ENCODE measurements at regions not wholly inside any gene's neighbourhood (a gene's known extent, or its start where the extent isn't known, plus 50 kb on each side); places are given as distances from the start of the nearest gene placed in this dataset.

DNA sequence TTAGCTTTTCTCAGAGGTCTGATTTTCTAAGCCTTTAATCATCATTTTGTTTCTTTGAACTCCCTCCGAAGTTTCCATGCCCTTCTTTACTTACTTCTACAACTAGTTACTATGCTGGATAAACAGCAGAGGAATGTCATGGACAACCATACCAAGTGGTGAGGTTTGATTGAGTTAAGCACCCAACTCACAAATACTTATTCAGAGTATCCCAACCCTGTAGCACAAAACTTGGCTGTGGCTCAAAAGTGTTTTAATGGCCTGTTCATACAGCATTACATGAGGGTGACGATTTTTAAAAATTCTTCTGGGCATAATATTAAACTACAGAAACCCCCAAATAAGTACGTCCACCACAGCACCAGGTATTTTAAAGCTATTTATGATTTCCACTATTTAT lies 946.8 kb upstream of the SOX9 start:
- Histone ChIP-seq H3K4me3 (ENCODE audit: low read length in 3 of 3) (no peak overlapping the region), H3K9ac (ENCODE audit: low read length in 3 of 3) (no peak overlapping the region), H3K9me3 (ENCODE audit: control insufficient read depth in 2 of 3, insufficient read depth in 1 of 3, low read length in 3 of 3) (no peaks in the 10 kb centered on the region), H3K4me1 (ENCODE audit: control insufficient read depth in 2 of 3, insufficient read depth in 2 of 3, low read depth in 1 of 3, low read length in 3 of 3) (no peaks in the 10 kb centered on the region), H3K27me3 (ENCODE audit: control insufficient read depth, insufficient read depth, low read length) (no peaks in the 10 kb centered on the region), H3K36me3 (ENCODE audit: control insufficient read depth in 2 of 3, insufficient read depth in 3 of 3, low read length in 3 of 3) (no peaks in the 10 kb centered on the region), H3K27ac (ENCODE audit: low read depth in 2 of 2, low read length in 2 of 2) (no peak overlapping the region)
- TF ChIP-seq, protein P1, sequence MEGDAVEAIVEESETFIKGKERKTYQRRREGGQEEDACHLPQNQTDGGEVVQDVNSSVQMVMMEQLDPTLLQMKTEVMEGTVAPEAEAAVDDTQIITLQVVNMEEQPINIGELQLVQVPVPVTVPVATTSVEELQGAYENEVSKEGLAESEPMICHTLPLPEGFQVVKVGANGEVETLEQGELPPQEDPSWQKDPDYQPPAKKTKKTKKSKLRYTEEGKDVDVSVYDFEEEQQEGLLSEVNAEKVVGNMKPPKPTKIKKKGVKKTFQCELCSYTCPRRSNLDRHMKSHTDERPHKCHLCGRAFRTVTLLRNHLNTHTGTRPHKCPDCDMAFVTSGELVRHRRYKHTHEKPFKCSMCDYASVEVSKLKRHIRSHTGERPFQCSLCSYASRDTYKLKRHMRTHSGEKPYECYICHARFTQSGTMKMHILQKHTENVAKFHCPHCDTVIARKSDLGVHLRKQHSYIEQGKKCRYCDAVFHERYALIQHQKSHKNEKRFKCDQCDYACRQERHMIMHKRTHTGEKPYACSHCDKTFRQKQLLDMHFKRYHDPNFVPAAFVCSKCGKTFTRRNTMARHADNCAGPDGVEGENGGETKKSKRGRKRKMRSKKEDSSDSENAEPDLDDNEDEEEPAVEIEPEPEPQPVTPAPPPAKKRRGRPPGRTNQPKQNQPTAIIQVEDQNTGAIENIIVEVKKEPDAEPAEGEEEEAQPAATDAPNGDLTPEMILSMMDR (IDR thresholded peaks at IDR 0.05; ENCODE audit: borderline replicate concordance, extremely low read depth, insufficient read depth) = no peak
- FAIRE-seq = no peak
- no peak for DNase-seq
- intact Hi-C loops (cut with DNase I) = no loop called here

GRCh38 chr17:71176331-71176730 lies 944.5 kb upstream of the SOX9 start:
- Histone ChIP-seq H3K9ac (ENCODE audit: low read length in 3 of 3) (no peak overlapping the region), H3K4me3 (ENCODE audit: low read length in 3 of 3) (no peak overlapping the region), H3K4me1 (ENCODE audit: control insufficient read depth in 2 of 3, insufficient read depth in 2 of 3, low read depth in 1 of 3, low read length in 3 of 3) (no peaks in the 10 kb centered on the region), H3K9me3 (ENCODE audit: control insufficient read depth in 2 of 3, insufficient read depth in 1 of 3, low read length in 3 of 3) (no peaks in the 10 kb centered on the region), H3K36me3 (ENCODE audit: control insufficient read depth in 2 of 3, insufficient read depth in 3 of 3, low read length in 3 of 3) (no peaks in the 10 kb centered on the region), H3K27ac (ENCODE audit: low read depth in 2 of 2, low read length in 2 of 2) (no peak overlapping the region), H3K27me3 (ENCODE audit: control insufficient read depth, insufficient read depth, low read length) (no peaks in the 10 kb centered on the region)
- FAIRE-seq = no peak
- intact Hi-C loops (cut with DNase I) = no loop called here
- no peak for DNase-seq
- TF ChIP-seq, protein P1 (IDR thresholded peaks at IDR 0.05; ENCODE audit: borderline replicate concordance, extremely low read depth, insufficient read depth) = no peak

- FAIRE-seq = no peak
- TF ChIP-seq, protein P1 (IDR thresholded peaks at IDR 0.05; ENCODE audit: borderline replicate concordance, extremely low read depth, insufficient read depth) = no peak
- DNase-seq = peak in 1 of 5 donors; percentile 46
These were observed 943.8 kb upstream of the SOX9 start for GRCh38 chr17:71176928-71177443.

DNA sequence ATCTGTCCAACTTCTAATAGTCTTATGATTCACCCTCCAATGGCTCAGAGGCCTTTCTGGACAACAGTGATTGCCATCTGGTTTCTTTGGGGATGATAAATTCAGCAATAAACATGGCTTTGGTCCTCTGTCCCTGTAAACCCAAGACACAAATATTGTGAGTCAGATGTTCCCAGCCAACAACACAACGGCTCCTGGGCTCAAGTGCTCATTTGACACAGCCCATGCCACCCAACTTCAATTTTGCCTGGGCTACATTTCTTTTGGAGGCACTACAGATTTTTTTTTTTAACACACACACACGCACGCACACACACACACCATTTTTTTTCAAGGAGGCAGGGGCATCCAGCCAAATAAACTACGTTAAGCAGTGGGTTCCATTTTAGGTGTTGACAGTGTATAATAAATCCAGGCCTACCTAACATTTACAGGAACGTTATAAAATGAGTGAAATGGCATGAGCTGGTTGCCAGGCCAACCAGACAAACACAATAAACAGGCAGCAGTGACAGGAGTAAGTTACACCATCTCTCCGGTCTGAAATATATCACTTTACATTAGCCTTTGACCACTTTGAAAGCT lies 939.9 kb upstream of the SOX9 start:
- Histone ChIP-seq H3K9me3 (ENCODE audit: control insufficient read depth in 2 of 3, insufficient read depth in 1 of 3, low read length in 3 of 3) (no peaks in the 10 kb centered on the region), H3K27ac (ENCODE audit: low read depth in 2 of 2, low read length in 2 of 2) (no peak overlapping the region), H3K27me3 (ENCODE audit: control insufficient read depth, insufficient read depth, low read length) (no peaks in the 10 kb centered on the region), H3K36me3 (ENCODE audit: control insufficient read depth in 2 of 3, insufficient read depth in 3 of 3, low read length in 3 of 3) (no peaks in the 10 kb centered on the region), H3K4me1 (ENCODE audit: control insufficient read depth in 2 of 3, insufficient read depth in 2 of 3, low read depth in 1 of 3, low read length in 3 of 3) (no peaks in the 10 kb centered on the region), H3K4me3 (ENCODE audit: low read length in 3 of 3) (no peak overlapping the region), H3K9ac (ENCODE audit: low read length in 3 of 3) (no peak overlapping the region)
- FAIRE-seq (no peak), DNase-seq (peak in 4 of 5 donors; percentile 69 to 93 (median 89))
- intact Hi-C loops (cut with DNase I) = no loop called here
- TF ChIP-seq, protein P1 (IDR thresholded peaks at IDR 0.05; ENCODE audit: borderline replicate concordance, extremely low read depth, insufficient read depth) = no peak

More at GRCh38 chr17:71176928-71177443, 943.8 kb upstream of the SOX9 start:
- H3K9me3 ChIP-seq (ENCODE audit: control insufficient read depth in 2 of 3, insufficient read depth in 1 of 3, low read length in 3 of 3) = no peaks in the 10 kb centered on the region
- no peaks in the 10 kb centered on the region for H3K27me3 ChIP-seq (ENCODE audit: control insufficient read depth, insufficient read depth, low read length)
- no peaks in the 10 kb centered on the region for H3K36me3 ChIP-seq (ENCODE audit: control insufficient read depth in 2 of 3, insufficient read depth in 3 of 3, low read length in 3 of 3)
- H3K4me1 ChIP-seq (ENCODE audit: control insufficient read depth in 2 of 3, insufficient read depth in 2 of 3, low read depth in 1 of 3, low read length in 3 of 3) = no peaks in the 10 kb centered on the region
- intact Hi-C loops (cut with DNase I) = no loop called here
- H3K27ac ChIP-seq (ENCODE audit: low read depth in 2 of 2, low read length in 2 of 2) = no peak overlapping the region
- H3K4me3 ChIP-seq (ENCODE audit: low read length in 3 of 3) = no peak overlapping the region
- no peak overlapping the region for H3K9ac ChIP-seq (ENCODE audit: low read length in 3 of 3)

Data from kidney (tissue), 13 donors.